PC-9 (cell line): ENCODE measurements at regions not wholly inside any gene's neighbourhood (a gene's known extent, or its start where the extent isn't known, plus 50 kb on each side); places are given as distances from the start of the nearest gene placed in this dataset.

Experiments used
- BruUV-seq: library from RNA; stranded (reverse); fragments of 400-500 nt; replicated peaks from 2 replicates; lab custom pipeline; 2021; lab: Mats Ljungman, UMichigan
- CTCF ChIA-PET: fragments of 300-600 bp; sonication (Branson Sonifier 250); formaldehyde crosslinking; loops from one replicate; lab custom pipeline; 2022; ENCODE audit warnings: antibody characterized with exemption; lab: Charles Lee
- POLR2A ChIA-PET: fragments of 300-600 bp; sonication (Branson Sonifier 250); formaldehyde crosslinking; loops from one replicate; lab custom pipeline; 2022; ENCODE audit warnings: antibody characterized with exemption; ENCODE audit not compliant: unreplicated experiment; lab: Charles Lee
- DNase-seq, 2 experiments: peaks; one replicate each; pipeline versions ENCODE4 v3.0.0 to v3.0.0-alpha.2; 2015 to 2022; ENCODE audit warnings: mixed read lengths in 1 of 2
- H2AFZ ChIP-seq: fragments of 200-600 bp; sonication (generic); 2 replicates; pipeline ENCODE4 v1.8.1; 2017; ENCODE audit warnings: antibody characterized with exemption
- H3F3A ChIP-seq: fragments of 200-600 bp; sonication (generic); 2 replicates; pipeline ENCODE4 v1.8.1; 2017; ENCODE audit warnings: antibody characterized with exemption, mild to moderate bottlenecking, low read depth; ENCODE audit not compliant: insufficient read depth
- H3K27ac ChIP-seq: fragments of 200-600 bp; sonication (generic); 2 replicates; pipeline ENCODE4 v1.6.1; 2016; ENCODE audit warnings: mixed run types
- H3K27me3 ChIP-seq: fragments of 200-600 bp; sonication (generic); 2 replicates; pipeline ENCODE4 v1.6.1; 2016; ENCODE audit warnings: low read depth, mixed run types; ENCODE audit not compliant: insufficient read depth
- H3K36me3 ChIP-seq: fragments of 200-600 bp; sonication (generic); 2 replicates; pipeline ENCODE4 v1.6.1; 2016; ENCODE audit warnings: low read depth, mixed run types
- H3K4me1 ChIP-seq: fragments of 200-600 bp; sonication (generic); replicated peaks from 2 replicates; pipeline ENCODE4 v1.6.1; 2016; ENCODE audit warnings: mixed run types; ENCODE audit not compliant: insufficient read depth
- H3K4me2 ChIP-seq: fragments of 200-600 bp; sonication (generic); 2 replicates; pipeline ENCODE4 v1.6.1; 2017; ENCODE audit warnings: mixed run types
- H3K4me3 ChIP-seq: fragments of 200-600 bp; sonication (generic); 2 replicates; pipeline ENCODE4 v1.6.1; 2016; ENCODE audit warnings: mixed run types
- H3K79me2 ChIP-seq: fragments of 200-600 bp; sonication (generic); 2 replicates; pipeline ENCODE4 v1.6.1; 2017; ENCODE audit warnings: low read depth, mixed run types
- H3K9me2 ChIP-seq: fragments of 200-600 bp; sonication (generic); 2 replicates; pipeline ENCODE4 v1.8.1; 2017; ENCODE audit warnings: mild to moderate bottlenecking; ENCODE audit not compliant: insufficient read depth
- H3K9me3 ChIP-seq: fragments of 200-600 bp; sonication (generic); 2 replicates; pipeline ENCODE4 v1.8.1; 2016; ENCODE audit warnings: low read depth; ENCODE audit not compliant: insufficient read depth
- H4K20me1 ChIP-seq: fragments of 200-600 bp; sonication (generic); 2 replicates; pipeline ENCODE4 v1.8.1; 2017; ENCODE audit not compliant: insufficient read depth
- CTCF ChIP-seq: fragments of 200-600 bp; sonication (generic); conservative IDR thresholded peaks from 2 replicates; pipeline ENCODE4 v1.6.1; 2017; ENCODE audit warnings: mixed run types, antibody characterized with exemption, mild to moderate bottlenecking, moderate library complexity
- EZH2 ChIP-seq: fragments of 200-600 bp; sonication (generic); IDR thresholded peaks from 2 replicates; pipeline ENCODE4 v1.8.0; 2017; ENCODE audit warnings: antibody characterized with exemption, low read depth
- intact Hi-C: fragments of 100-400 bp; cut with micrococcal nuclease; formaldehyde crosslinking; loops from one replicate; pipeline ENCODE4 v1.10.0; 2022; ENCODE audit not compliant: unreplicated experiment

- H3K9me3 ChIP-seq: no peaks in the 10 kb centered on the region; the same call in 1 of the 2 replicates
- no peak overlapping the region for H3K27ac ChIP-seq
- ChIA-PET POLR2A (no interaction called here), CTCF (no interaction called here)
- no TSS peak for BruUV-seq
- no peaks in the 10 kb centered on the region for H3K4me1 ChIP-seq
- no peaks in the 10 kb centered on the region for H3K9me2 ChIP-seq
- no peaks in the 10 kb centered on the region for H3K36me3 ChIP-seq
- H2AFZ ChIP-seq: no peak overlapping the region
- no peak overlapping the region for H3K4me3 ChIP-seq
- no peaks in the 10 kb centered on the region; the same call in 1 of the 2 replicates for H3F3A ChIP-seq
- H3K4me2 ChIP-seq: no peak overlapping the region
- intact Hi-C loops: no loop called here
- no peaks in the 10 kb centered on the region for H4K20me1 ChIP-seq
- DNase-seq: no peak
- H3K79me2 ChIP-seq: no peaks in the 10 kb centered on the region
- TF ChIP-seq CTCF (no peak), EZH2 (no peak)
- no peaks in the 10 kb centered on the region for H3K27me3 ChIP-seq
These were observed 1253.2 kb upstream of the PRR20A start for GRCh38 chr13:55887561-55887960.

- no peaks in the 10 kb centered on the region for H3K9me3 ChIP-seq
- POLR2A ChIA-PET: no interaction called here
These were observed 1247.2 kb upstream of the PRR20A start for GRCh38 chr13:55893540-55893939.

GRCh38 chr13:55937180-55937579, 1203.5 kb upstream of the PRR20A start:
- no peaks in the 10 kb centered on the region for H3F3A ChIP-seq
- H3K27ac ChIP-seq: no peak overlapping the region
- H3K27me3 ChIP-seq: no peaks in the 10 kb centered on the region
- H3K9me3 ChIP-seq: no peaks in the 10 kb centered on the region
- H3K79me2 ChIP-seq: no peaks in the 10 kb centered on the region
- H3K4me3 ChIP-seq: no peak overlapping the region
- ChIA-PET POLR2A (no interaction called here), CTCF (no interaction called here)
- H3K4me2 ChIP-seq: no peak overlapping the region
- H3K4me1 ChIP-seq: no peaks in the 10 kb centered on the region
- no peaks in the 10 kb centered on the region for H3K9me2 ChIP-seq
- no peaks in the 10 kb centered on the region for H3K36me3 ChIP-seq
- BruUV-seq: no TSS peak
- no peak for DNase-seq
- H2AFZ ChIP-seq: no peak overlapping the region
- intact Hi-C loops: no loop called here
- no peaks in the 10 kb centered on the region for H4K20me1 ChIP-seq
- TF ChIP-seq CTCF: no peak
- TF ChIP-seq EZH2: no peak

More at GRCh38 chr13:55893540-55893939, 1247.2 kb upstream of the PRR20A start:
- Histone ChIP-seq H3K4me2 (no peak overlapping the region), H3K79me2 (no peaks in the 10 kb centered on the region), H3K4me3 (no peak overlapping the region), H4K20me1 (no peaks in the 10 kb centered on the region), H3K27ac (no peak overlapping the region), H3K9me2 (no peaks in the 10 kb centered on the region), H3K27me3 (no peaks in the 10 kb centered on the region), H3K36me3 (no peaks in the 10 kb centered on the region), H3K4me1 (no peaks in the 10 kb centered on the region), H2AFZ (no peak overlapping the region), H3F3A (no peaks in the 10 kb centered on the region)
- CTCF ChIA-PET: no interaction called here
- intact Hi-C loops: no loop called here
- DNase-seq: no peak
- BruUV-seq: no TSS peak
- TF ChIP-seq CTCF: no peak
